SH-SY5Y (cell line): ENCODE measurements at regions not wholly inside any gene's neighbourhood (a gene's known extent, or its start where the extent isn't known, plus 50 kb on each side); places are given as distances from the start of the nearest gene placed in this dataset.

ENCODE experiments used
- GATA2 ChIP-seq: IDR thresholded peaks from 2 replicates; pipeline ENCODE4 v1.6.1; 2011; ENCODE audit warnings: mild to moderate bottlenecking, low read depth, low read length
- GATA3 ChIP-seq: IDR thresholded peaks from 2 replicates; pipeline ENCODE4 v1.6.1; 2011; ENCODE audit warnings: low read depth, mild to moderate bottlenecking, low read length, moderate library complexity

- no peak for TF ChIP-seq GATA2
- no peak for TF ChIP-seq GATA3
These were observed 578.2 kb downstream of the QKI start for GRCh38 chr6:163992701-163993100.
